Endothelial cell of umbilical vein (primary cell): ENCODE measurements at regions not wholly inside any gene's neighbourhood (a gene's known extent, or its start where the extent isn't known, plus 50 kb on each side); places are given as distances from the start of the nearest gene placed in this dataset.

Experiments used
- BruUV-seq: library from RNA; stranded (reverse); fragments of 400-500 nt; replicated peaks from 2 replicates; lab custom pipeline; 2021; lab: Mats Ljungman, UMichigan
- CTCF ChIA-PET: fragments of 300-600, 350-600 bp; sonication (Branson Sonifier 250); formaldehyde crosslinking; loops from one replicate; lab custom pipeline; 2021; ENCODE audit warnings: antibody characterized with exemption, inconsistent platforms; lab: Charles Lee
- POLR2A ChIA-PET: fragments of 300-600, 350-600 bp; sonication (Branson Sonifier 250); formaldehyde crosslinking; loops from one replicate; lab custom pipeline; 2021; ENCODE audit warnings: antibody characterized with exemption, inconsistent platforms; lab: Charles Lee
- DNase-seq: peaks from one replicate; pipeline ENCODE4 v3.0.0-alpha.2; 2011; ENCODE audit warnings: low read depth, low spot score
- FAIRE-seq: peaks from 2 replicates; lab custom pipeline; 2011; peaks lifted over from hg19 to GRCh38; lab: Jason Lieb, UNC
- H2AFZ ChIP-seq: 2 replicates; pipeline ENCODE4 v1.6.0; 2012; ENCODE audit warnings: low read depth, low read length, control low read depth, inconsistent platforms
- H3K27ac ChIP-seq: 2 replicates; pipeline ENCODE4 v1.5.1; 2011; ENCODE audit warnings: low read depth, mild to moderate bottlenecking, control low read depth, low read length, moderate library complexity; ENCODE audit not compliant: insufficient read depth
- H3K27me3 ChIP-seq, 2 experiments: 2 replicates each; pipeline versions ENCODE4 v1.6.0 to v1.6.1; 2011; ENCODE audit warnings: low read length in 2 of 2, mixed read lengths in 1 of 2; ENCODE audit not compliant: control insufficient read depth in 2 of 2, insufficient read depth in 2 of 2
- H3K36me3 ChIP-seq, 2 experiments: 2 replicates in 1 of 2; 3 replicates in 1 of 2; pipeline ENCODE4 v1.5.1; 2011; ENCODE audit warnings: low read length in 2 of 2, mild to moderate bottlenecking in 1 of 2, moderate library complexity in 1 of 2; ENCODE audit not compliant: control insufficient read depth in 2 of 2, insufficient read depth in 2 of 2; ENCODE audit errors: extremely low read depth in 1 of 2
- H3K4me1 ChIP-seq: 3 replicates; pipeline ENCODE4 v1.5.1; 2011; ENCODE audit warnings: mild to moderate bottlenecking, low read length; ENCODE audit not compliant: control insufficient read depth, insufficient read depth; ENCODE audit errors: extremely low read depth
- H3K4me2 ChIP-seq: 2 replicates; pipeline ENCODE4 v1.6.1; 2011; ENCODE audit warnings: low read length, control low read depth, mixed read lengths; ENCODE audit not compliant: insufficient read depth
- H3K4me3 ChIP-seq, 3 experiments: fragments of 200-600 bp in 1 of 3; sonication (generic), shearing (Covaris generic) in 1 of 3; replicated peaks in 1 of 3; 2 replicates each; pipeline ENCODE4 v1.5.1; 2011 to 2016; ENCODE audit warnings: control low read depth in 3 of 3, low read length in 3 of 3, mild to moderate bottlenecking in 2 of 3, inconsistent platforms in 1 of 3, low read depth in 1 of 3, moderate library complexity in 1 of 3; ENCODE audit not compliant: insufficient read depth in 1 of 3
- H3K79me2 ChIP-seq: 2 replicates; pipeline ENCODE4 v1.6.0; 2012; ENCODE audit warnings: low read length, inconsistent platforms; ENCODE audit not compliant: control insufficient read depth, insufficient read depth
- H3K9ac ChIP-seq: replicated peaks from 2 replicates; pipeline ENCODE3; 2011; ENCODE audit warnings: low read length, control low read depth; ENCODE audit not compliant: insufficient read depth; ENCODE audit errors: extremely low read depth
- H3K9me1 ChIP-seq: replicated peaks from 3 replicates; pipeline ENCODE4 v1.6.0; 2011; ENCODE audit warnings: mild to moderate bottlenecking, low read length; ENCODE audit not compliant: control insufficient read depth, insufficient read depth; ENCODE audit errors: extremely low read depth
- H3K9me3 ChIP-seq: replicated peaks from 2 replicates; pipeline ENCODE4 v1.5.1; 2012; ENCODE audit warnings: low read length, inconsistent platforms; ENCODE audit not compliant: control insufficient read depth, insufficient read depth
- H4K20me1 ChIP-seq: replicated peaks from 2 replicates; pipeline ENCODE3; 2011; ENCODE audit warnings: mild to moderate bottlenecking, low read length; ENCODE audit not compliant: control insufficient read depth, insufficient read depth; ENCODE audit errors: extremely low read depth
- CTCF ChIP-seq, 2 donors: IDR thresholded peaks; 1 replicate in 1 of 2; 2 replicates in 1 of 2; pipeline ENCODE4 v1.5.1; 2011; ENCODE audit warnings: low read length in 2 of 2, mild to moderate bottlenecking in 2 of 2, moderate library complexity in 2 of 2, control low read depth in 1 of 2, inconsistent platforms in 1 of 2, low read depth in 1 of 2; ENCODE audit not compliant: insufficient read depth in 1 of 2; ENCODE audit errors: extremely low read depth in 1 of 2
- EZH2 ChIP-seq: IDR thresholded peaks from 2 replicates; pipeline ENCODE4 v1.6.1; 2012; ENCODE audit warnings: borderline replicate concordance, low read depth, mild to moderate bottlenecking, moderate library complexity, low read length, inconsistent platforms; ENCODE audit not compliant: severe bottlenecking
- FOS ChIP-seq: IDR thresholded peaks from 2 replicates; pipeline ENCODE4 v1.6.1; 2011; ENCODE audit warnings: mild to moderate bottlenecking, low read length, moderate library complexity, borderline replicate concordance; ENCODE audit not compliant: insufficient read depth
- GATA2 ChIP-seq: IDR thresholded peaks from 2 replicates; pipeline ENCODE4 v1.7.0; 2011; ENCODE audit warnings: low read depth, mild to moderate bottlenecking, moderate library complexity, mixed read lengths, low read length; ENCODE audit not compliant: insufficient read length, insufficient read depth
- JUN ChIP-seq: IDR thresholded peaks from 2 replicates; pipeline ENCODE4 v1.6.1; 2011; ENCODE audit warnings: borderline replicate concordance, low read depth; ENCODE audit not compliant: insufficient read length, insufficient read depth
- MAX ChIP-seq: IDR thresholded peaks from 2 replicates; pipeline ENCODE4 v1.6.1; 2011; ENCODE audit not compliant: insufficient read depth, insufficient read length
- POLR2A ChIP-seq: IDR thresholded peaks from 2 replicates; pipeline ENCODE4 v1.6.1; 2012; ENCODE audit warnings: low read depth, mild to moderate bottlenecking, control low read depth, low read length
- dilution Hi-C: fragments of 300-500 bp; cut with MboI; formaldehyde crosslinking; loops from one replicate; pipeline ENCODE4 v1.15.0; 2019; ENCODE audit warnings: low sequenced_read_pairs; ENCODE audit not compliant: extremely low pct_ligation_motif_present
- intact Hi-C: fragments of 100-400 bp; cut with micrococcal nuclease; formaldehyde crosslinking; loops from one replicate; pipeline ENCODE4 v1.10.0; 2022

- Histone ChIP-seq H3K9ac (no peak overlapping the region), H3K4me1 (no peaks in the 10 kb centered on the region), H3K79me2 (no peaks in the 10 kb centered on the region), H3K9me1 (no peaks in the 10 kb centered on the region), H3K9me3 (no peaks in the 10 kb centered on the region), H3K27me3 (no peaks in the 10 kb centered on the region), H3K36me3 (no peaks in the 10 kb centered on the region), H4K20me1 (no peaks in the 10 kb centered on the region), H3K27ac (no peak overlapping the region), H3K4me2 (no peak overlapping the region), H3K4me3 (no peak overlapping the region), H2AFZ (no peak overlapping the region)
- dilution Hi-C loops = no loop called here
- TF ChIP-seq MAX (no peak), POLR2A (no peak), JUN (no peak), FOS (no peak), EZH2 (no peak)
- FAIRE-seq (no peak), DNase-seq (no peak)
- POLR2A ChIA-PET = no interaction called here
- intact Hi-C loops = no loop called here
- no TSS peak for BruUV-seq
- CTCF ChIA-PET = no interaction called here
Observed at GRCh38 chrX:99588936-99589335, 821.1 kb downstream of the PCDH19 start.

GRCh38 chrX:99572711-99573110 is 837.4 kb downstream of the PCDH19 start:
- CTCF ChIA-PET = no interaction called here
- no peak overlapping the region for H3K27ac ChIP-seq
- no peak overlapping the region for H3K4me3 ChIP-seq
- no peaks in the 10 kb centered on the region for H3K36me3 ChIP-seq
- FAIRE-seq (no peak), DNase-seq (no peak)
- no peaks in the 10 kb centered on the region for H4K20me1 ChIP-seq
- TF ChIP-seq MAX (no peak), CTCF (IDR thresholded peaks at IDR 0.05; ENCODE audit: extremely low read depth in 1 of 2, insufficient read depth in 1 of 2, low read depth in 1 of 2, low read length in 2 of 2) (no peak), FOS (no peak), GATA2 (no peak), POLR2A (no peak), JUN (no peak)
- no TSS peak for BruUV-seq
- no peaks in the 10 kb centered on the region for H3K27me3 ChIP-seq
- no peak overlapping the region for H3K9ac ChIP-seq
- intact Hi-C loops (no loop called here), dilution Hi-C loops (no loop called here)
- no peak overlapping the region for H2AFZ ChIP-seq
- no peaks in the 10 kb centered on the region for H3K9me1 ChIP-seq
- H3K9me3 ChIP-seq = no peaks in the 10 kb centered on the region
- H3K4me2 ChIP-seq = no peak overlapping the region
- H3K79me2 ChIP-seq = no peaks in the 10 kb centered on the region
- POLR2A ChIA-PET = no interaction called here
- no peaks in the 10 kb centered on the region for H3K4me1 ChIP-seq
